Cerebellar cortex (tissue), 1 donor: ENCODE measurements at regions not wholly inside any gene's neighbourhood (a gene's known extent, or its start where the extent isn't known, plus 50 kb on each side); places are given as distances from the start of the nearest gene placed in this dataset.
"Not testable (repeated sequence)": the region's sequence is repeated elsewhere in the genome, so short reads cannot be mapped to it uniquely, and the experiment has no call there.

ENCODE experiments used
- DNase-seq: peaks from one replicate; pipeline ENCODE4 v3.0.0-alpha.2; 2015; ENCODE audit warnings: low spot score

DNA sequence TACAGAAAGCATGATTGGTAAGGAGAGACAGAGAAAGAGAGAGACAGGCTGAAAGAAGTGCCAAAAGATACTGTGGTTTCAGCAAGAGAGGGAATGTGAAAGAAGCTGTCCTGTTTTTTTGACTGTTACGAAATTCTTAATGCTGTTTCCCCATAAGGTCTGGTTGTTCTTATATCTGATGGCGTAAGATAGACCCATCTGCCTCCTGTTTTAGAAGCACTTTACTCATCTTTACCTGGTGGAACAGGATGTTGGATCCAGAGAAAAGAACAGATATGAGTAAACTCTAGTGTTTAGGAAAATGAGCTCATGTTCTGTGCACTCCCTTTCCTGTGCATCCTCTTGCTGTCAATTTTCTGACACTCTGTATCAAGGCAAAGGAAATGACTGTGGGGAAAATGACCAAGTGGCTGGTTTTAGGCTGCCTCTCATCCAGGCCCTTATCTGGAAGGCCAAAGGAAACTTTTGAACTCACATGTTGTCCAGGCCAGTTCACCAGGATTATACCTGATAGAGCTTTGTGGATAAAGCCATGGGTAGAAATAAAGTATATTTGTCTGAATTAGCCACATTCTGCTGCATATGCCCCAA lies 311.7 kb upstream of the HTR2C start:
- DNase-seq: no peak

DNA sequence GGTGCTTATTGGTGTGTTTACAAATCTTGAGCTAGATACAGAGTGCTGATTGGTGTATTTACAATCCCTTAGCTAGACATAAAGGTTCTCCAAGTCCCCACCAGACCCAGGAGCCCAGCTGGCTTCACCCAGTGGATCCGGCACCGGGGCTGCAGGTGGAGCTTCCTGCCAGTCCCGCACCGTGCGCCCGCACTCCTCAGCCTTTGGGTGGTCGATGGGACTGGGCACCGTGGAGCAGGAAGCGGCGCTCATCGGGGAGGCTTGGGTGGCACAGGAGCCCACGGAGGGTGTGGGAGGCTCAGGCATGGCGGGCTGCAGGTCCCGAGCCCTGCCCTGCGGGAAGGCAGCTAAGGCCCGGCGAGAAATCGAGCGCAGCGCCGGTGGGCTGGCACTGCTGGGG lies 313.5 kb upstream of the HTR2C start:
- not testable (repeated sequence) for DNase-seq

GRCh38 chrX:114268643-114269042 lies 315.2 kb upstream of the HTR2C start:
- no peak for DNase-seq

DNA sequence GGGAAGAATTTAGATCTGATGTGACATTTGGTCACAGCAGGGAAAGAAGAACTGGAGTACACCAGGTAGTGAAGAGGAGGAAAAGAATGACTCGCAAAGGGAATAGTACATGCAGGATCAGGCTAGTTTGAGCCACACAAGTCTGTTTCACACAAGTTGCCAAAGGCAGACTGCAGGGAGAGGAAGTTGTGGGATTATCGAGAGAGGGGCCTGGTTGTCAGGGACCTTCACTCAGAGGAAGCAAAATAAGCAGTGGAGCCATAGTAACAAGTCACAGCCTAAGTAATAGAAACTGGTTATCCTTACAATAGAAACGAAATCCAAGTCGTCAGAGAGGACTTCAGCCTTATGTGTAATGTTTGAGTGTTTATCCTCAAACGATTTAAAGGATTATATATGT lies 316.7 kb upstream of the HTR2C start:
- peak; percentile 0 for DNase-seq

- no peak for DNase-seq
These were observed 331.7 kb upstream of the HTR2C start for GRCh38 chrX:114252186-114252585.

DNA sequence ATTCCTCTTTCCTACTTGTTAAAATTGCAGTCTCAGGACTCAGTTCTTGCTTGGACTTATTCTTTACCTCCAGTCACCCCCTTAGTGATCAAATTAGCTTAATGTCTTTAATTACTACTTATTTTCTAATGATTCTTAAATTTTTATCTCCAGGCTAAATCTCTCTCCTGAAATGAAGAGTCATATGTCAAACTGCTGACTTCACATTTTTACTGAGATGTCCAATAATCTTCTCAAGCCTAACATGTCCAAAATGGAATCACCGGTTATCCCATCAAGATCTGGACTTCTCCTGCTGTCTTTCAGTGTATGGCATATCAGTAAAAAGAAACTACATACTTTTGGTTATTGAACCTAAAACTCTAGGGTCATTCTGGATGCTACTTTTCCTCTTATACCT lies 332.3 kb upstream of the HTR2C start:
- no peak for DNase-seq

DNA sequence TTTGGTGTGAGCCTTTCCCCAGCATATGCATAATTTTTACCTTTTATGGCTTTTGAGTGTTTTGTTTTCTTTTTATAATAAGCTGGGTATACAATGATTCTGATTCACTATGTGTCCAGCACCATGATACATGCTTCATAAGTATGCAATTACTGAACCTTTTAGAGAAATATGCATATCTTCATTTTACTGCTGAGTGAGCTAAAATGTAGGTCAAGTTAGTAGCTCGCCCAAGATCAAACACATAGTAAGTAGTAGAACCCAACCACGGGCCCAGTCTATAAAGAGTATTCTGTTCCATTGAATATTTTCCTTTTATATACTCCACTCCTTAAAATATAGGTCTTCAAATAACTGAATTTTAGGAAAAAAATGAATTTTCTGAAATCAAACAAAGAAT lies 362.4 kb upstream of the HTR2C start:
- DNase-seq: no peak

DNA sequence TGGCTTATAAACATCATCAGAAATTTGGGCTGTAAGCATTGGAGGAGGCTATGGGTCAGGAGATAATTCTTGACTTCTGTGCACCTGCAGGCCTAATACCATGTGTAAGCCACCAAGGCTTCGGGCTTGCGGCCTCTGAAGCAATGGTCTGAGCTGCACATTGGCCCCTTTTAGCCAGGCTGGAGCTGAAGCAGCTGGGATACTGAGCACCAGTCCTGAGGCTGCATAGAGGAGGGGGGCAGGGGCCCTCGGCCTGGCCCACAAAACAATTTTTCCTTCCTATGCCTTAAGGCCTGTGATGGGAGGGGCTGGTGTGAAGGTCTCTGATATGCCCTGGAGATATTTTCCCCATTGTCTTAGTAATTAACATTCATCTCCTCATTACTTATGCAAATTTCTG lies 373.0 kb upstream of the HTR2C start:
- no peak for DNase-seq

DNA sequence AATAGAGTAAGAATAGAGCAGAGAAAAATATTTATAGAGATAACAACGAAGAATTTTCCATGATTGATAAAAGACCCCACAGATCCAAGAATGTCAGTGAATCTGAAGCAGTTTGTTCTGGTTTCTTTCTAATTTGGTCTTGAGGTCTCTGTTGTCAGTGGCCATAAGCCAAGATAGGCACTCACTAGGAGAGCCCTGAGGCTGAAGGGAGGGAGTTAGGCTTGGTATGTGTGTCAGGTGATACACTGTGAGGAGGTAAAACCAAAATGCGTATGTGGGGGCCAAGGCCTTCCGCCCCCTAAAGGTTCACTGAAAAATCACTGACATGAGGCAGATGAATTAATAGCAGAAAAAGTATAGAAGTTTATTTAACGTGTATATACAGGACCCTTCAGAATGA lies 382.3 kb upstream of the HTR2C start:
- DNase-seq: no peak

DNA sequence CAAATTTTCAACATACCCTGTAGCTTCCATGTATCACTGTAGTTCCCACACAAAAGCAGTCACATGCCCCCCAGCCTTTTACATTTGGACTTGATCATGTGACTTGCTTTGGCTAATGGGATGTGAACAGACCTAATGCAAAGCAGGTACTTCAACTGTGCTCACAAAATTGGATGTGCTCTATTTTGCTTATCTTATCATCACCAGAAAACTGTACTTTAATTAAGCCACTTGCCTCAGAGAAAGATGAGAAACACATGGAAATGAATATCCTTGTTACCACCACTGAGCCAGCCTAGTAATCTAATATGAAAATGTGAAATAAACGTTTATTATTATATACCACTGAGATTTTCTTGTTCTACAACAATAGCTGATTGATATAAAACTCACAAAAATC lies 402.7 kb upstream of the HTR2C start:
- DNase-seq: no peak

DNA sequence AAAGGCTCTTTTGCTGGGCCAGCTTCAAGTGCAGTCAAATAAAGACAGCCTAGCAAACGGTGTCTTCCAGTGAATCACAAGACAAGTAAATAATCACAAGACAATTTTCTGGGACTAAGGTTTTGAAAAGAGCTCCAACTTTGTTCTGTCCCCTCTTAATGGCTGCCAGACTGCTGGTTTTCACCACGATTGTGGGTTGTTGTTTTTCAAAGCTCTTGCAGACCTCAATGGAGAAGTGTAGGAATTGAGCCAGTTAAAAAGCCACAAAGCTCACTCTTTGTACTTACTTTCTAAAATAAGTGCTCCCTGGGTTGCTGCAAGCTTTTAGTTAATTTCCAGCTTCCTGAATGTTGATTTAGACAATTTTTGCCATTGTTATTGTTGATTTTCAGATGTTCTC lies 405.8 kb upstream of the HTR2C start:
- DNase-seq: no peak

DNA sequence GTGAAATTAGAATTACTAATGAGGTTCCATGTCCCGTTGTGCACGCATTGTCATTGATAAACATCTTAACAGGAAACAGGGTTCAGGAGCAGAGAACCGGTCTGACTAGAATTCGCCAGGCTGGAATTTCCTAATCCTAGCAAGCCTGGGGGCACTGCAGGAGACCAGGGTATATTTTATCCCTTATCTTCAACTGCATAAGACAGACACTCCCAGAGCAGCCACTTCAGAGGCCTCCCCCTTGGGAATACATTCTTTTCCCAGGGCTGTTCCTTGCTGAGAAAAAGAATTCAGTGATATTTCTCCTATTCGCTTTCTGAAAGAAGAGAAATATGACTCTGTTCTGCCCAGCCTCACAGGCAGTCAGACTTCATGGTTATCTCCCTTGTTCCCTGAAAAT lies 416.6 kb upstream of the HTR2C start:
- DNase-seq: not testable (repeated sequence)

GRCh38 chrX:114166601-114167000 lies 417.3 kb upstream of the HTR2C start:
- no peak for DNase-seq

DNA sequence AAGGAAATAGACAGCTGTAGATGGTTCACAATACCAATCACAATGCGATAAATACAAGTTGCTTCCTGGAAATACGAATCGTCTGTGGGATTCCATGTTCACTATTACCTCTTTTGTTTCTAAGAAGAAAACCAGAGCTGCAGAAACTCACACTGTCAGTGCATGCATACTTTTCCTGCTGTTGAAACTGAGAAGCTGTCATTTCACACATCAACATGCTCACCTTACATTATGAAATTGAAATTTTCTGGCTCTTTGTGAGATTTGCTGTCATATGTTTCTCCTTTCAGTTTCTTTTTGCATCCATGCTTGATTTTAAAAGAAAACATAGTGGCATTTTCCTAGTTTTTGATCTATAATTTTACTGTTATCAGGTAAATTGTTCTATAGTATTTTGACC lies 418.3 kb upstream of the HTR2C start:
- no peak for DNase-seq

GRCh38 chrX:114162068-114162735 lies 421.7 kb upstream of the HTR2C start:
- DNase-seq: no peak

GRCh38 chrX:114152801-114153200 lies 431.1 kb upstream of the HTR2C start:
- DNase-seq: no peak

DNA sequence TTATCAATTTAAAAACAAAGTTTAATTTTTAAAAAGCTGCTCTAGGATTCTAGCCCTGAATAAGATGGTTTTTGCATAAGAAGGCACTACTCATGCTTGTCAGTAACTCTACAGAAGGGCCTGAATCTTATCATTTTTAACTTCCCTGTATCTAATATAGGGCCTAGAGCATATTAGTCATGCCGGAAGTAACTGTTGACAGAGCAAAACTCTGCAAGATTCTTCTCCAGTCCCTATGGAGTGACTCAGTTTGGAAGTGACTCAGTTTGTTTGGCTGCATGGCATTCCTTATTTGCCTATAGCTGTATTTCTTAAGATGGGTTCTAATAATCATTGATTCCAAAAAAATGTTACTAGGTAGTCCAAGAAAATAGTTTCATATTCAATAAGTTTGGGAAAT lies 431.8 kb upstream of the HTR2C start:
- no peak for DNase-seq

GRCh38 chrX:114134465-114134864 lies 449.4 kb upstream of the HTR2C start:
- DNase-seq: no peak

DNA sequence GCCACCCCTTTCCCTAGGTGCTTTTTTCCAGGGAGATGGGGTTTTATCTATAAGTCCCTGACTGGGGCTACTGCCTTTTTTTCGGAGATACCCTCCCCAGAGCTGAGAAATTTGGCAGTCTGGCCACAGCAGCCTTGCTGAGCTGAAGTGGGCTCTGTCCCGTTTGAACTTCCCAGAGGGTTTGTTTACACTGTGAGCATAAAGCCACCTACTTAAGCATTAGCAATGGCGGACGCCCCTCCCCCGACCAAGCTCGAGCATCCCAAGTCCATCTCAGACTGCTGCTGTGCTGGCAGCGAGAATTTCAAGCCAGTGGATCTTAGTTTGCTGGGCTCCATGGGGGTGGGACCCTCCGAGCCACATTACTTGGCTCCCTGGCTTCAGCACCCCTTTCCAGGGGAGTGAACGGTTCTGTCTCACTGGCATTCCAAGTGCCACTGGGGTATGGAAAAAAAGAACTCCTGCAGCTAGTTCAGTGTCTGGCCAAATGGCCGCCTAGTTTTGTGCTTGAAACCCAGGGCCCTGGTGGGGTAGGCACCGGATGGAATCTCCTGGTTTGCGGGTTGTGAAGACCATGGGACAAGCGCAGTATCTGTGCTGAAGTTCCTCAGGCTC lies 456.4 kb upstream of the HTR2C start:
- DNase-seq: no peak

GRCh38 chrX:114127005-114127404 lies 456.9 kb upstream of the HTR2C start:
- DNase-seq: no peak

DNA sequence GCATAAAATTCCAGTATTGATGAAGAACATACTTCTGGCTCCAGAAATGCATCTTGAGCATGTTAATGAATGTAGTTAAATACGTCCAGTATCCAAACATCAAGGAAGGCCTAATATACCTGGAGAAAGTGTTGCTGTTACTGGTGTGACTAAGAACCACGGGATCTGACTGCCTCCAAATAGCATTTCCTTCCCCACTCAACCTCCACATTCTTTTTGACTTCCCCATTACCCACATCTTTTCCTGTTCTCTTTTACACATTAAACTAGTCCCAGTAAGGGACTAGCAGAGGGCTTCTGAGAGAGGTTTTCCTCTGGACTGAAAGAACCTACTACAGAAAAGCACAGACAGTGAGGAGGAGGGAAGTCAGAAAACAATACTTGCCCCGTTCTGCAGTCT lies 482.8 kb upstream of the HTR2C start:
- no peak for DNase-seq

DNA sequence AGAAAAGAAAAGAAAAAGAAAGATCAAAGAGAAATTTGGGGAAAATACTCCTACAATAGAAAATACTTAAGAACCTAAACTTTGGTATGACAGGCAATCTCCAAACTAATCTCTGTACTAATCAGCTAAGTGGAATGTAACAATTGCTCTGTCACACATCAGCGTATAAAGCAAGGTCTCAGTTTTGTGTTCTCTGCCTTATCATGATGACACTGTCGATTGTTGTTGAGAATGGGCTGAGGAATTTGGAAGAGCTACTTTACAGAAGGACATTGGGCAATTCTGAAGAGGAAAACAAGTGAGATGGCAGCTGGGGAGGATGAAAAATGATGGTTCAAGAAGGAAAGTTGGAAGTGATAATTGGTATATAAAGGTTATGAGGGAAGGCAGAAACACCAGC lies 486.0 kb upstream of the HTR2C start:
- no peak for DNase-seq

DNA sequence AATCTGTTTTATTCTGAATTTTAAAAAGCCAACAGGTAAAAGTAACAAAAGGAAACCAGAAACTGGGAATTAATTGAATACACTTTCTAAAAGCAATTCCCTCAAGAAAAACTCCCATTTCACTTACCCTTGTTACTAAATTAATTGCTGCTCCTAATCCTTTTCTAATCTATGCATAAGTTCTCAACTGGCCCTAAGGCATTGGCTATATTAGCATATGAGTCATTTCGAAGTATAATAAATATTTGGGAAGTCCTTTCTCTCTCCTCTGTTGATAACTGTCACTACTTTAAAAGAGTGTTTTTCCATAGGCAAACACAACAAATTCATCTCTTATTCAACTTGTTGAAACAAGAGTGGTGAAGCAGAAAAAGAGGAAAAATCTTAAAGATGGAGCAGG lies 486.5 kb upstream of the HTR2C start:
- DNase-seq: no peak

- no peak for DNase-seq
These were observed 488.1 kb upstream of the HTR2C start for GRCh38 chrX:114095789-114096188.
